Tibial nerve (tissue), 4 donors: ENCODE measurements at regions not wholly inside any gene's neighbourhood (a gene's known extent, or its start where the extent isn't known, plus 50 kb on each side); places are given as distances from the start of the nearest gene placed in this dataset.

ENCODE experiments used
- DNase-seq, 2 donors: peaks; one replicate each; pipeline ENCODE4 v3.0.0-alpha.2; 2019; ENCODE audit warnings: low spot score in 2 of 2
- H3K27ac ChIP-seq, 4 donors: fragments of 200-600 bp; sonication (generic) in 3 of 4; one replicate each; pipeline ENCODE4 v1.5.1; 2017 to 2019; ENCODE audit warnings: mild to moderate bottlenecking in 1 of 4
- H3K27me3 ChIP-seq, 2 donors: fragments of 200-600 bp; sonication (generic) in 1 of 2; one replicate each; pipeline versions ENCODE4 v1.5.1 to v1.6.0; 2017 to 2019
- H3K36me3 ChIP-seq, 3 donors: fragments of 200-600 bp; sonication (generic); one replicate each; pipeline ENCODE4 v1.5.1; 2018 to 2019
- H3K4me1 ChIP-seq, 4 donors: fragments of 200-600 bp; sonication (generic) in 3 of 4; one replicate each; pipeline ENCODE4 v1.5.1; 2017 to 2019
- H3K4me3 ChIP-seq, 4 donors: fragments of 200-600 bp; sonication (generic) in 3 of 4; one replicate each; pipeline ENCODE4 v1.5.1; 2017 to 2019; ENCODE audit warnings: mild to moderate bottlenecking in 1 of 4, moderate library complexity in 1 of 4
- H3K9me3 ChIP-seq, 4 donors: fragments of 200-600 bp; sonication (generic) in 3 of 4; one replicate each; pipeline ENCODE4 v1.5.1; 2017 to 2019
- CTCF ChIP-seq, 5 experiments: fragments of 200-600 bp in 3 of 5; fragments of 450-650 bp in 2 of 5; sonication (generic) in 3 of 5; IDR thresholded peaks; one replicate each; pipeline ENCODE4 v1.5.1; 2016 to 2019; ENCODE audit warnings: antibody characterized with exemption in 5 of 5, mild to moderate bottlenecking in 3 of 5, moderate library complexity in 2 of 5
- EP300 ChIP-seq, 2 donors: sonication (generic); formaldehyde crosslinking; IDR thresholded peaks; one replicate each; pipeline ENCODE4 v1.6.1; 2017; ENCODE audit warnings: antibody characterized with exemption in 2 of 2, mild to moderate bottlenecking in 1 of 2
- POLR2A ChIP-seq, 2 donors: fragments of 450-650 bp; IDR thresholded peaks; one replicate each; pipeline ENCODE4 v1.6.1; 2017; ENCODE audit warnings: antibody characterized with exemption in 2 of 2, mild to moderate bottlenecking in 2 of 2, moderate library complexity in 2 of 2
- WGBS, 2 donors: methylation state at CpG; one replicate each; pipeline ENCODE4 v1.1.5; 2018; 5-methylcytosine and 5-hydroxymethylcytosine counted together

GRCh38 chr7:50146692-50147091, 53.6 kb upstream of the ZPBP start:
- 48 to 52% methylated on average over 3 of the region's 3 CpGs for WGBS, 2 donors
- no peak for DNase-seq
- no peaks in the 10 kb centered on the region for H3K9me3 ChIP-seq
- no peak overlapping the region for H3K27ac ChIP-seq
- H3K27me3 ChIP-seq: no peaks in the 10 kb centered on the region
- no peaks in the 10 kb centered on the region for H3K36me3 ChIP-seq
- no peak overlapping the region for H3K4me3 ChIP-seq
- no peaks in the 10 kb centered on the region for H3K4me1 ChIP-seq
- TF ChIP-seq CTCF (IDR thresholded peaks at IDR 0.05): no peak
- TF ChIP-seq EP300 (IDR thresholded peaks at IDR 0.05): no peak
- TF ChIP-seq POLR2A (IDR thresholded peaks at IDR 0.05): no peak

- TF ChIP-seq EP300 (IDR thresholded peaks at IDR 0.05) (no peak), POLR2A (IDR thresholded peaks at IDR 0.05) (no peak), CTCF (IDR thresholded peaks at IDR 0.05) (no peak)
- no peaks in the 10 kb centered on the region for H3K9me3 ChIP-seq
- no peaks in the 10 kb centered on the region for H3K27me3 ChIP-seq
- DNase-seq: no peak
- no peak overlapping the region for H3K4me3 ChIP-seq
- 36 to 42% methylated on average over 2 of the region's 2 CpGs for WGBS, 2 donors
- H3K27ac ChIP-seq: no peak overlapping the region
- H3K4me1 ChIP-seq: no peaks in the 10 kb centered on the region
- H3K36me3 ChIP-seq: no peaks in the 10 kb centered on the region
Observed at GRCh38 chr7:50145801-50146338, 52.8 kb upstream of the ZPBP start.

DNA sequence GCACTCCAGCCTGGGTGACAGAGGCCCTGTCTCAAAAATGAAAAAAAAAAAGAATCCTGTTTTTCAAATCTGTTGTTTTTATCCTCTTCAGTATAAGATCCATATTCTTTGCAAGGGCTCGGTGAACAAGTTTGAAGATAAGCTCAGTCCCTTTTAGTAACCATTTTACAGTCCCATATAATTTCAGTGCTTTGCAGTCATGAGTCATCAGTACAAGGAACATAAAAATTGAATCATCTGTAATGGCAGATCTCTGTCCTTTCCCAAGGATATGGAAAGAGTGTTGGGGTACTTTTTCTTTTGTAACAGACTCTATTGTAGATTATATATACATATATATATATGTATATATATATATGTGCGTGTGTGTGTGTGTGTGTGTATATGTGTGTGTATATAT, 52.2 kb upstream of the ZPBP start:
- no peak for TF ChIP-seq CTCF (IDR thresholded peaks at IDR 0.05)
- no peak for TF ChIP-seq EP300 (IDR thresholded peaks at IDR 0.05)
- TF ChIP-seq POLR2A (IDR thresholded peaks at IDR 0.05): no peak
- Histone ChIP-seq H3K36me3 (no peaks in the 10 kb centered on the region), H3K9me3 (no peaks in the 10 kb centered on the region), H3K4me3 (no peak overlapping the region), H3K27ac (no peak overlapping the region), H3K4me1 (no peaks in the 10 kb centered on the region), H3K27me3 (no peaks in the 10 kb centered on the region)
- whole genome bisulfite sequencing, 2 donors: 81 to 87% methylated on average over 2 of the region's 2 CpGs
- DNase-seq: no peak
